ENCODE measurements at regions not wholly inside any gene's neighbourhood (a gene's known extent, or its start where the extent isn't known, plus 50 kb on each side); places are given as distances from the start of the nearest gene placed in this dataset.

GRCh38 chr1:164092603-164093353, 466.2 kb upstream of the PBX1 start:
- DNase-seq = peak in 1 of 3 donors; percentile 42
- no peak overlapping the region for H3K4me3 ChIP-seq
- TF ChIP-seq CTCF (IDR thresholded peaks at IDR 0.05) (peak in 1 of 6 experiments; percentile 16), POLR2A (IDR thresholded peaks at IDR 0.05) (no peak)
- H3K36me3 ChIP-seq = no peaks in the 10 kb centered on the region
- no peak overlapping the region for H3K27ac ChIP-seq
- H3K9me3 ChIP-seq = no peaks in the 10 kb centered on the region
- no peaks in the 10 kb centered on the region for H3K27me3 ChIP-seq
- H3K4me1 ChIP-seq = no peaks in the 10 kb centered on the region

GRCh38 chr1:164093543-164093942, 465.4 kb upstream of the PBX1 start:
- Histone ChIP-seq H3K36me3 (no peaks in the 10 kb centered on the region), H3K9me3 (no peaks in the 10 kb centered on the region), H3K27ac (no peak overlapping the region), H3K4me1 (no peaks in the 10 kb centered on the region), H3K4me3 (no peak overlapping the region), H3K27me3 (no peaks in the 10 kb centered on the region)
- no peak for DNase-seq
- no peak for TF ChIP-seq CTCF (IDR thresholded peaks at IDR 0.05)
- TF ChIP-seq POLR2A (IDR thresholded peaks at IDR 0.05) = no peak

GRCh38 chr1:164101802-164102201, 457.2 kb upstream of the PBX1 start:
- Histone ChIP-seq H3K4me1 (no peaks in the 10 kb centered on the region), H3K36me3 (no peaks in the 10 kb centered on the region), H3K27me3 (no peaks in the 10 kb centered on the region), H3K4me3 (no peak overlapping the region), H3K9me3 (no peaks in the 10 kb centered on the region), H3K27ac (no peak overlapping the region)
- DNase-seq = no peak
- TF ChIP-seq CTCF (IDR thresholded peaks at IDR 0.05) = no peak

GRCh38 chr1:164131949-164132348, 427.0 kb upstream of the PBX1 start:
- no peak for DNase-seq
- no peaks in the 10 kb centered on the region for H3K36me3 ChIP-seq
- H3K27me3 ChIP-seq = no peaks in the 10 kb centered on the region
- no peaks in the 10 kb centered on the region for H3K4me1 ChIP-seq
- no peak for TF ChIP-seq POLR2A (IDR thresholded peaks at IDR 0.05)
- TF ChIP-seq CTCF (IDR thresholded peaks at IDR 0.05) = no peak
- H3K9me3 ChIP-seq = no peaks in the 10 kb centered on the region
- H3K4me3 ChIP-seq = no peak overlapping the region
- H3K27ac ChIP-seq = no peak overlapping the region

- Histone ChIP-seq H3K36me3 (no peaks in the 10 kb centered on the region), H3K9me3 (no peaks in the 10 kb centered on the region), H3K27ac (no peak overlapping the region), H3K27me3 (no peaks in the 10 kb centered on the region), H3K4me1 (no peaks in the 10 kb centered on the region), H3K4me3 (no peak overlapping the region)
- DNase-seq = no peak
- TF ChIP-seq CTCF (IDR thresholded peaks at IDR 0.05) (no peak), POLR2A (IDR thresholded peaks at IDR 0.05) (no peak)
Observed at GRCh38 chr1:164137273-164137925, 421.6 kb upstream of the PBX1 start.

Measured in Peyer's patch (tissue), 4 donors.